ENCODE measurements at regions not wholly inside any gene's neighbourhood (a gene's known extent, or its start where the extent isn't known, plus 50 kb on each side); places are given as distances from the start of the nearest gene placed in this dataset.

- no peak for DNase-seq (ENCODE audit: low read depth)
- ChIA-PET CTCF (no interaction called here), POLR2A (no interaction called here)
- H3K36me3 ChIP-seq (ENCODE audit: control insufficient read depth, insufficient read depth, low read length), result no peaks in the 10 kb centered on the region
- TF ChIP-seq CTCF (IDR thresholded peaks at IDR 0.05; ENCODE audit: insufficient read depth, low read depth, low read length), result no peak
- H3K4me3 ChIP-seq (ENCODE audit: low read depth, low read length), result no peak overlapping the region
- H3K27me3 ChIP-seq (ENCODE audit: control insufficient read depth, insufficient read depth, low read length), result peaks cover 2% of the 10 kb centered on the region; the same call in 1 of the 2 replicates
These were observed 141.0 kb downstream of the AKAP11 start for GRCh38 chr13:42412812-42413483.

- CTCF ChIA-PET, result no interaction called here
- POLR2A ChIA-PET, result no interaction called here
- no peak for DNase-seq (ENCODE audit: low read depth)
- Histone ChIP-seq H3K4me3 (ENCODE audit: low read depth, low read length) (no peak overlapping the region), H3K36me3 (ENCODE audit: control insufficient read depth, insufficient read depth, low read length) (no peaks in the 10 kb centered on the region), H3K27me3 (ENCODE audit: control insufficient read depth, insufficient read depth, low read length) (peaks cover 2% of the 10 kb centered on the region; the same call in 1 of the 2 replicates)
- no peak for TF ChIP-seq CTCF (IDR thresholded peaks at IDR 0.05; ENCODE audit: insufficient read depth, low read depth, low read length)
These were observed 141.5 kb downstream of the AKAP11 start for GRCh38 chr13:42413484-42413815.

- POLR2A ChIA-PET, result no interaction called here
- DNase-seq (ENCODE audit: low read depth), result no peak
- CTCF ChIA-PET, result no interaction called here
- TF ChIP-seq CTCF (IDR thresholded peaks at IDR 0.05; ENCODE audit: insufficient read depth, low read depth, low read length), result no peak
- no peaks in the 10 kb centered on the region for H3K36me3 ChIP-seq (ENCODE audit: control insufficient read depth, insufficient read depth, low read length)
- H3K4me3 ChIP-seq (ENCODE audit: low read depth, low read length), result no peak overlapping the region
- peaks cover 2% of the 10 kb centered on the region; the same call in 1 of the 2 replicates for H3K27me3 ChIP-seq (ENCODE audit: control insufficient read depth, insufficient read depth, low read length)
These were observed 145.7 kb downstream of the AKAP11 start for GRCh38 chr13:42417626-42418025.

- H3K27me3 ChIP-seq (ENCODE audit: control insufficient read depth, insufficient read depth, low read length), result peaks cover 2% of the 10 kb centered on the region; the same call in 1 of the 2 replicates
- CTCF ChIA-PET, result interaction anchor here (1.2 kb wide), 1 partner anchor 177 kb away, joined by 3 read pairs; no protein-coding TSS in a partner anchor
- DNase-seq (ENCODE audit: low read depth), result no peak
- H3K36me3 ChIP-seq (ENCODE audit: control insufficient read depth, insufficient read depth, low read length), result no peaks in the 10 kb centered on the region
- H3K4me3 ChIP-seq (ENCODE audit: low read depth, low read length), result no peak overlapping the region
- POLR2A ChIA-PET, result no interaction called here
- TF ChIP-seq CTCF (IDR thresholded peaks at IDR 0.05; ENCODE audit: insufficient read depth, low read depth, low read length), result no peak
These were observed 146.2 kb downstream of the AKAP11 start for GRCh38 chr13:42418184-42418583.

GRCh38 chr13:42420304-42420703 lies 148.4 kb downstream of the AKAP11 start:
- Histone ChIP-seq H3K27me3 (ENCODE audit: control insufficient read depth, insufficient read depth, low read length) (peaks cover 2% of the 10 kb centered on the region; the same call in 1 of the 2 replicates), H3K4me3 (ENCODE audit: low read depth, low read length) (no peak overlapping the region), H3K36me3 (ENCODE audit: control insufficient read depth, insufficient read depth, low read length) (no peaks in the 10 kb centered on the region)
- no peak for TF ChIP-seq CTCF (IDR thresholded peaks at IDR 0.05; ENCODE audit: insufficient read depth, low read depth, low read length)
- CTCF ChIA-PET, result no interaction called here
- no peak for DNase-seq (ENCODE audit: low read depth)
- POLR2A ChIA-PET, result no interaction called here
